Endothelial cell of umbilical vein (primary cell): ENCODE measurements at regions not wholly inside any gene's neighbourhood (a gene's known extent, or its start where the extent isn't known, plus 50 kb on each side); places are given as distances from the start of the nearest gene placed in this dataset.

Experiments used
- BruUV-seq: library from RNA; stranded (reverse); fragments of 400-500 nt; replicated peaks from 2 replicates; lab custom pipeline; 2021; lab: Mats Ljungman, UMichigan
- CTCF ChIA-PET: fragments of 300-600, 350-600 bp; sonication (Branson Sonifier 250); formaldehyde crosslinking; loops from one replicate; lab custom pipeline; 2021; ENCODE audit warnings: antibody characterized with exemption, inconsistent platforms; lab: Charles Lee
- POLR2A ChIA-PET: fragments of 300-600, 350-600 bp; sonication (Branson Sonifier 250); formaldehyde crosslinking; loops from one replicate; lab custom pipeline; 2021; ENCODE audit warnings: antibody characterized with exemption, inconsistent platforms; lab: Charles Lee
- DNase-seq: peaks from one replicate; pipeline ENCODE4 v3.0.0-alpha.2; 2011; ENCODE audit warnings: low read depth, low spot score
- FAIRE-seq: peaks from 2 replicates; lab custom pipeline; 2011; peaks lifted over from hg19 to GRCh38; lab: Jason Lieb, UNC
- H2AFZ ChIP-seq: 2 replicates; pipeline ENCODE4 v1.6.0; 2012; ENCODE audit warnings: low read depth, low read length, control low read depth, inconsistent platforms
- H3K27ac ChIP-seq: 2 replicates; pipeline ENCODE4 v1.5.1; 2011; ENCODE audit warnings: low read depth, mild to moderate bottlenecking, control low read depth, low read length, moderate library complexity; ENCODE audit not compliant: insufficient read depth
- H3K27me3 ChIP-seq, 2 experiments: 2 replicates each; pipeline versions ENCODE4 v1.6.0 to v1.6.1; 2011; ENCODE audit warnings: low read length in 2 of 2, mixed read lengths in 1 of 2; ENCODE audit not compliant: control insufficient read depth in 2 of 2, insufficient read depth in 2 of 2
- H3K36me3 ChIP-seq, 2 experiments: 2 replicates in 1 of 2; 3 replicates in 1 of 2; pipeline ENCODE4 v1.5.1; 2011; ENCODE audit warnings: low read length in 2 of 2, mild to moderate bottlenecking in 1 of 2, moderate library complexity in 1 of 2; ENCODE audit not compliant: control insufficient read depth in 2 of 2, insufficient read depth in 2 of 2; ENCODE audit errors: extremely low read depth in 1 of 2
- H3K4me1 ChIP-seq: 3 replicates; pipeline ENCODE4 v1.5.1; 2011; ENCODE audit warnings: mild to moderate bottlenecking, low read length; ENCODE audit not compliant: control insufficient read depth, insufficient read depth; ENCODE audit errors: extremely low read depth
- H3K4me2 ChIP-seq: 2 replicates; pipeline ENCODE4 v1.6.1; 2011; ENCODE audit warnings: low read length, control low read depth, mixed read lengths; ENCODE audit not compliant: insufficient read depth
- H3K4me3 ChIP-seq, 3 experiments: fragments of 200-600 bp in 1 of 3; sonication (generic), shearing (Covaris generic) in 1 of 3; replicated peaks in 1 of 3; 2 replicates each; pipeline ENCODE4 v1.5.1; 2011 to 2016; ENCODE audit warnings: control low read depth in 3 of 3, low read length in 3 of 3, mild to moderate bottlenecking in 2 of 3, inconsistent platforms in 1 of 3, low read depth in 1 of 3, moderate library complexity in 1 of 3; ENCODE audit not compliant: insufficient read depth in 1 of 3
- H3K79me2 ChIP-seq: 2 replicates; pipeline ENCODE4 v1.6.0; 2012; ENCODE audit warnings: low read length, inconsistent platforms; ENCODE audit not compliant: control insufficient read depth, insufficient read depth
- H3K9ac ChIP-seq: replicated peaks from 2 replicates; pipeline ENCODE3; 2011; ENCODE audit warnings: low read length, control low read depth; ENCODE audit not compliant: insufficient read depth; ENCODE audit errors: extremely low read depth
- H3K9me1 ChIP-seq: replicated peaks from 3 replicates; pipeline ENCODE4 v1.6.0; 2011; ENCODE audit warnings: mild to moderate bottlenecking, low read length; ENCODE audit not compliant: control insufficient read depth, insufficient read depth; ENCODE audit errors: extremely low read depth
- H3K9me3 ChIP-seq: replicated peaks from 2 replicates; pipeline ENCODE4 v1.5.1; 2012; ENCODE audit warnings: low read length, inconsistent platforms; ENCODE audit not compliant: control insufficient read depth, insufficient read depth
- H4K20me1 ChIP-seq: replicated peaks from 2 replicates; pipeline ENCODE3; 2011; ENCODE audit warnings: mild to moderate bottlenecking, low read length; ENCODE audit not compliant: control insufficient read depth, insufficient read depth; ENCODE audit errors: extremely low read depth
- EZH2 ChIP-seq: IDR thresholded peaks from 2 replicates; pipeline ENCODE4 v1.6.1; 2012; ENCODE audit warnings: borderline replicate concordance, low read depth, mild to moderate bottlenecking, moderate library complexity, low read length, inconsistent platforms; ENCODE audit not compliant: severe bottlenecking
- FOS ChIP-seq: IDR thresholded peaks from 2 replicates; pipeline ENCODE4 v1.6.1; 2011; ENCODE audit warnings: mild to moderate bottlenecking, low read length, moderate library complexity, borderline replicate concordance; ENCODE audit not compliant: insufficient read depth
- GATA2 ChIP-seq: IDR thresholded peaks from 2 replicates; pipeline ENCODE4 v1.7.0; 2011; ENCODE audit warnings: low read depth, mild to moderate bottlenecking, moderate library complexity, mixed read lengths, low read length; ENCODE audit not compliant: insufficient read length, insufficient read depth
- JUN ChIP-seq: IDR thresholded peaks from 2 replicates; pipeline ENCODE4 v1.6.1; 2011; ENCODE audit warnings: borderline replicate concordance, low read depth; ENCODE audit not compliant: insufficient read length, insufficient read depth
- MYC ChIP-seq: IDR thresholded peaks from one replicate; pipeline ENCODE4 v1.6.1; 2011; ENCODE audit warnings: mild to moderate bottlenecking, low read depth, low read length
- POLR2A ChIP-seq: IDR thresholded peaks from 2 replicates; pipeline ENCODE4 v1.6.1; 2012; ENCODE audit warnings: low read depth, mild to moderate bottlenecking, control low read depth, low read length
- POLR2AphosphoS5 ChIP-seq: IDR thresholded peaks from 2 replicates; pipeline ENCODE4 v1.6.1; 2012; ENCODE audit warnings: low read depth, mild to moderate bottlenecking, control low read depth, low read length, moderate library complexity; ENCODE audit not compliant: insufficient read depth
- dilution Hi-C: fragments of 300-500 bp; cut with MboI; formaldehyde crosslinking; loops from one replicate; pipeline ENCODE4 v1.15.0; 2019; ENCODE audit warnings: low sequenced_read_pairs; ENCODE audit not compliant: extremely low pct_ligation_motif_present
- intact Hi-C: fragments of 100-400 bp; cut with micrococcal nuclease; formaldehyde crosslinking; loops from one replicate; pipeline ENCODE4 v1.10.0; 2022
- TF ChIP-seq, protein P1 (sequence below), 2 donors: IDR thresholded peaks; 1 replicate in 1 of 2; 2 replicates in 1 of 2; pipeline ENCODE4 v1.5.1; 2011; ENCODE audit warnings: low read length in 2 of 2, mild to moderate bottlenecking in 2 of 2, moderate library complexity in 2 of 2, control low read depth in 1 of 2, inconsistent platforms in 1 of 2, low read depth in 1 of 2; ENCODE audit not compliant: insufficient read depth in 1 of 2; ENCODE audit errors: extremely low read depth in 1 of 2
- TF ChIP-seq, protein P2 (sequence below): IDR thresholded peaks from 2 replicates; pipeline ENCODE4 v1.6.1; 2011; ENCODE audit not compliant: insufficient read depth, insufficient read length

DNA sequence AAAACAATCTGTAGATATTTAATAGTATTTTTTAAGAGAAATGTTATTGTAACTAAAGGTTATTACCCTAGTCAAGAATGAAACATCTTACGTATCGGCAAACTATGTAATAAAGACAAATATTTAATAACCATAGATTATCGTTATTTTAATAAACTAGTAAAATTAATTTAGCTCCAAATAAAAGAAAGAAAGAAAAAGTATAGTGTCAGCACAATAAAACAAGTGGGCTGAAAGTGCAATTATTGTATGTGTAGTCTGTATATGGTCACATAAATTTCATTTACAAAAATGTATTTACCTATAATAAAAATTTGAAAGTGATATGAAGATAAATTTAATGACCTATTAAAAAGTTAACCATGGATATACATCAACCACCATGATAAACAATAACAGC lies 1258.4 kb upstream of the MIR17HG start:
- H4K20me1 ChIP-seq: no peaks in the 10 kb centered on the region
- no peaks in the 10 kb centered on the region for H3K9me1 ChIP-seq
- no peaks in the 10 kb centered on the region for H3K27me3 ChIP-seq
- no peak overlapping the region for H3K4me2 ChIP-seq
- FAIRE-seq: no peak
- no peak overlapping the region for H3K4me3 ChIP-seq
- no peak overlapping the region for H3K9ac ChIP-seq
- H3K9me3 ChIP-seq: no peaks in the 10 kb centered on the region
- CTCF ChIA-PET: no interaction called here
- no peaks in the 10 kb centered on the region for H3K79me2 ChIP-seq
- no peak for DNase-seq
- H3K4me1 ChIP-seq: no peaks in the 10 kb centered on the region
- POLR2A ChIA-PET: no interaction called here
- no peaks in the 10 kb centered on the region for H3K36me3 ChIP-seq
- H2AFZ ChIP-seq: no peak overlapping the region
- dilution Hi-C loops (no loop called here), intact Hi-C loops (no loop called here)
- no TSS peak for BruUV-seq
- no peak for TF ChIP-seq POLR2A
- TF ChIP-seq JUN: no peak
- TF ChIP-seq EZH2: no peak
- TF ChIP-seq MYC: no peak
- no peak for TF ChIP-seq POLR2AphosphoS5
- TF ChIP-seq FOS: no peak
- TF ChIP-seq, protein P1, sequence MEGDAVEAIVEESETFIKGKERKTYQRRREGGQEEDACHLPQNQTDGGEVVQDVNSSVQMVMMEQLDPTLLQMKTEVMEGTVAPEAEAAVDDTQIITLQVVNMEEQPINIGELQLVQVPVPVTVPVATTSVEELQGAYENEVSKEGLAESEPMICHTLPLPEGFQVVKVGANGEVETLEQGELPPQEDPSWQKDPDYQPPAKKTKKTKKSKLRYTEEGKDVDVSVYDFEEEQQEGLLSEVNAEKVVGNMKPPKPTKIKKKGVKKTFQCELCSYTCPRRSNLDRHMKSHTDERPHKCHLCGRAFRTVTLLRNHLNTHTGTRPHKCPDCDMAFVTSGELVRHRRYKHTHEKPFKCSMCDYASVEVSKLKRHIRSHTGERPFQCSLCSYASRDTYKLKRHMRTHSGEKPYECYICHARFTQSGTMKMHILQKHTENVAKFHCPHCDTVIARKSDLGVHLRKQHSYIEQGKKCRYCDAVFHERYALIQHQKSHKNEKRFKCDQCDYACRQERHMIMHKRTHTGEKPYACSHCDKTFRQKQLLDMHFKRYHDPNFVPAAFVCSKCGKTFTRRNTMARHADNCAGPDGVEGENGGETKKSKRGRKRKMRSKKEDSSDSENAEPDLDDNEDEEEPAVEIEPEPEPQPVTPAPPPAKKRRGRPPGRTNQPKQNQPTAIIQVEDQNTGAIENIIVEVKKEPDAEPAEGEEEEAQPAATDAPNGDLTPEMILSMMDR (IDR thresholded peaks at IDR 0.05; ENCODE audit: extremely low read depth in 1 of 2, insufficient read depth in 1 of 2, low read depth in 1 of 2, low read length in 2 of 2): no peak
- TF ChIP-seq, protein P2, sequence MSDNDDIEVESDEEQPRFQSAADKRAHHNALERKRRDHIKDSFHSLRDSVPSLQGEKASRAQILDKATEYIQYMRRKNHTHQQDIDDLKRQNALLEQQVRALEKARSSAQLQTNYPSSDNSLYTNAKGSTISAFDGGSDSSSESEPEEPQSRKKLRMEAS: no peak
- no peak for TF ChIP-seq GATA2
- H3K27ac ChIP-seq: no peak overlapping the region
